Liver (tissue), 8 donors: ENCODE measurements at regions not wholly inside any gene's neighbourhood (a gene's known extent, or its start where the extent isn't known, plus 50 kb on each side); places are given as distances from the start of the nearest gene placed in this dataset.

Source experiments
- DNase-seq: peaks from one replicate; pipeline ENCODE4 v3.0.0-alpha.2; 2017; ENCODE audit warnings: low spot score
- H3K27ac ChIP-seq, 2 donors: one replicate each; pipeline ENCODE4 v1.7.0; 2013; ENCODE audit warnings: inconsistent platforms in 2 of 2, low read length in 2 of 2, control low read depth in 1 of 2, low read depth in 1 of 2, mild to moderate bottlenecking in 1 of 2
- H3K27me3 ChIP-seq, 4 donors: one replicate each; pipeline versions ENCODE4 v1.6.1 to v1.7.0; 2013; ENCODE audit warnings: low read length in 3 of 4, inconsistent platforms in 1 of 4, mild to moderate bottlenecking in 1 of 4, moderate library complexity in 1 of 4; ENCODE audit not compliant: control insufficient read depth in 4 of 4, insufficient read depth in 4 of 4
- H3K36me3 ChIP-seq, 4 donors: one replicate each; pipeline versions ENCODE4 v1.6.1 to v1.7.0; 2013; ENCODE audit warnings: low read length in 3 of 4, mild to moderate bottlenecking in 3 of 4, low read depth in 1 of 4, moderate library complexity in 1 of 4; ENCODE audit not compliant: control insufficient read depth in 4 of 4, insufficient read depth in 3 of 4
- H3K4me1 ChIP-seq, 4 donors: one replicate each; pipeline versions ENCODE4 v1.6.1 to v1.7.0; 2013; ENCODE audit warnings: low read length in 3 of 4, mild to moderate bottlenecking in 3 of 4, moderate library complexity in 1 of 4; ENCODE audit not compliant: control insufficient read depth in 4 of 4, insufficient read depth in 4 of 4
- H3K4me3 ChIP-seq, 3 donors: one replicate each; pipeline versions ENCODE4 v1.6.1 to v1.7.0; 2013; ENCODE audit warnings: low read length in 3 of 3, control low read depth in 1 of 3, low read depth in 1 of 3, mild to moderate bottlenecking in 1 of 3
- H3K9ac ChIP-seq, 2 donors: one replicate each; pipeline ENCODE4 v1.7.0; 2013; ENCODE audit warnings: low read length in 2 of 2, mild to moderate bottlenecking in 2 of 2, moderate library complexity in 2 of 2, control low read depth in 1 of 2, low read depth in 1 of 2
- H3K9me3 ChIP-seq, 4 donors: one replicate each; pipeline versions ENCODE4 v1.6.1 to v1.7.0; 2013; ENCODE audit warnings: low read length in 3 of 4; ENCODE audit not compliant: control insufficient read depth in 4 of 4
- ATF3 ChIP-seq: IDR thresholded peaks from 2 replicates; pipeline ENCODE4 v1.6.1; 2016; ENCODE audit warnings: antibody characterized with exemption
- CTCF ChIP-seq: fragments of 150-350 bp; IDR thresholded peaks from 2 replicates; pipeline ENCODE4 v1.5.1; 2017; ENCODE audit warnings: improper control_type of control experiment, low read depth, low read length; ENCODE audit not compliant: missing input control
- EGR1 ChIP-seq, 2 donors: IDR thresholded peaks; 2 replicates each; pipeline ENCODE4 v1.6.1; 2016 to 2018; ENCODE audit warnings: antibody characterized with exemption in 2 of 2, low read depth in 2 of 2
- GABPA ChIP-seq, 2 donors: IDR thresholded peaks in 1 of 2; conservative IDR thresholded peaks in 1 of 2; 2 replicates each; pipeline ENCODE4 v1.6.1; 2016; ENCODE audit warnings: antibody characterized with exemption in 2 of 2, mild to moderate bottlenecking in 1 of 2, moderate library complexity in 1 of 2
- HNF4A ChIP-seq, 2 donors: conservative IDR thresholded peaks; 2 replicates each; pipeline ENCODE4 v1.6.1; 2016; ENCODE audit warnings: antibody characterized with exemption in 2 of 2, mild to moderate bottlenecking in 2 of 2
- JUND ChIP-seq, 2 donors: IDR thresholded peaks; 2 replicates each; pipeline ENCODE4 v1.6.1; 2016; ENCODE audit warnings: antibody characterized with exemption in 2 of 2
- REST ChIP-seq: IDR thresholded peaks from 2 replicates; pipeline ENCODE4 v1.6.1; 2016; ENCODE audit warnings: antibody characterized with exemption, mild to moderate bottlenecking
- RXRA ChIP-seq, 2 donors: IDR thresholded peaks; 2 replicates each; pipeline ENCODE4 v1.6.1; 2017 to 2018; ENCODE audit warnings: antibody characterized with exemption in 2 of 2, mild to moderate bottlenecking in 1 of 2
- SP1 ChIP-seq: IDR thresholded peaks from 2 replicates; pipeline ENCODE4 v1.6.1; 2018; ENCODE audit warnings: antibody characterized with exemption, mild to moderate bottlenecking
- TAF1 ChIP-seq: conservative IDR thresholded peaks from 2 replicates; pipeline ENCODE4 v1.6.1; 2016; ENCODE audit warnings: antibody characterized with exemption, mild to moderate bottlenecking
- YY1 ChIP-seq: IDR thresholded peaks from 2 replicates; pipeline ENCODE4 v1.6.1; 2016; ENCODE audit warnings: antibody characterized with exemption, mild to moderate bottlenecking
- ZBTB33 ChIP-seq: IDR thresholded peaks from 2 replicates; pipeline ENCODE4 v1.6.1; 2016; ENCODE audit warnings: antibody characterized with exemption
- WGBS: extraction: QIAGEN DNeasy Blood & Tissue Kit; methylation state at CpG from one replicate; pipeline ENCODE4 v1.1.7; 2013; 5-methylcytosine and 5-hydroxymethylcytosine counted together
- donor health status: healthy.
- donor health status: healthy.
- donor health status: healthy.
- donor health status: healthy.
- donor health status: healthy.

- H3K36me3 ChIP-seq: no peaks in the 10 kb centered on the region
- H3K27me3 ChIP-seq: no peaks in the 10 kb centered on the region
- WGBS: 83% methylated on average over 3 of the region's 3 CpGs
- H3K9ac ChIP-seq: no peak overlapping the region
- TF ChIP-seq CTCF (no peak), TAF1 (no peak), ATF3 (no peak), RXRA (IDR thresholded peaks at IDR 0.05) (no peak), SP1 (no peak), ZBTB33 (no peak), REST (no peak)
- no peaks in the 10 kb centered on the region for H3K9me3 ChIP-seq
- no peak overlapping the region for H3K4me3 ChIP-seq
- H3K4me1 ChIP-seq: no peaks in the 10 kb centered on the region
- DNase-seq: no peak
- H3K27ac ChIP-seq: no peak overlapping the region
Observed at GRCh38 chr5:88049156-88049555, 219.5 kb downstream of the TMEM161B start.

- TF ChIP-seq JUND (IDR thresholded peaks at IDR 0.05): no peak
- TF ChIP-seq GABPA (IDR thresholded peaks at IDR 0.05 in 1 of 2, conservative IDR thresholded peaks at IDR 0.05 in 1 of 2): no peak
- no peak for TF ChIP-seq YY1
- TF ChIP-seq EGR1 (IDR thresholded peaks at IDR 0.05; ENCODE audit: low read depth in 2 of 2): no peak
- TF ChIP-seq SP1: no peak
- no peak for TF ChIP-seq HNF4A (conservative IDR thresholded peaks at IDR 0.05)
- no peak for TF ChIP-seq ZBTB33
- H3K4me1 ChIP-seq: no peaks in the 10 kb centered on the region
Observed at GRCh38 chr5:88045931-88046461, 222.6 kb downstream of the TMEM161B start.

More at GRCh38 chr5:88045931-88046461, 222.6 kb downstream of the TMEM161B start:
- no peaks in the 10 kb centered on the region for H3K9me3 ChIP-seq
- no peaks in the 10 kb centered on the region for H3K36me3 ChIP-seq
- WGBS: 78% methylated on average over 4 of the region's 4 CpGs
- DNase-seq: no peak
- no peak overlapping the region for H3K27ac ChIP-seq
- H3K4me3 ChIP-seq: no peak overlapping the region
- H3K9ac ChIP-seq: no peak overlapping the region
- no peaks in the 10 kb centered on the region for H3K27me3 ChIP-seq
